Astrocyte (in vitro differentiated cells and primary cell): ENCODE measurements at regions not wholly inside any gene's neighbourhood (a gene's known extent, or its start where the extent isn't known, plus 50 kb on each side); places are given as distances from the start of the nearest gene placed in this dataset.

Experiments
- CTCF ChIP-seq: IDR thresholded peaks from 2 replicates; pipeline ENCODE4 v1.5.1; 2011; ENCODE audit warnings: low read depth, mild to moderate bottlenecking, inconsistent platforms, low read length, moderate library complexity; ENCODE audit not compliant: insufficient read depth
- EZH2 ChIP-seq: IDR thresholded peaks from 2 replicates; pipeline ENCODE4 v1.6.1; 2012; ENCODE audit warnings: mild to moderate bottlenecking, low read length, inconsistent platforms; ENCODE audit not compliant: insufficient read depth

- no peak for TF ChIP-seq EZH2
- TF ChIP-seq CTCF: no peak
These were observed 187.7 kb downstream of the C1orf94 start for GRCh38 chr1:34364376-34364775.
